Cerebellar cortex (tissue), 1 donor: ENCODE measurements at regions not wholly inside any gene's neighbourhood (a gene's known extent, or its start where the extent isn't known, plus 50 kb on each side); places are given as distances from the start of the nearest gene placed in this dataset.

Experiments
- DNase-seq: peaks from one replicate; pipeline ENCODE4 v3.0.0-alpha.2; 2015; ENCODE audit warnings: low spot score

DNA sequence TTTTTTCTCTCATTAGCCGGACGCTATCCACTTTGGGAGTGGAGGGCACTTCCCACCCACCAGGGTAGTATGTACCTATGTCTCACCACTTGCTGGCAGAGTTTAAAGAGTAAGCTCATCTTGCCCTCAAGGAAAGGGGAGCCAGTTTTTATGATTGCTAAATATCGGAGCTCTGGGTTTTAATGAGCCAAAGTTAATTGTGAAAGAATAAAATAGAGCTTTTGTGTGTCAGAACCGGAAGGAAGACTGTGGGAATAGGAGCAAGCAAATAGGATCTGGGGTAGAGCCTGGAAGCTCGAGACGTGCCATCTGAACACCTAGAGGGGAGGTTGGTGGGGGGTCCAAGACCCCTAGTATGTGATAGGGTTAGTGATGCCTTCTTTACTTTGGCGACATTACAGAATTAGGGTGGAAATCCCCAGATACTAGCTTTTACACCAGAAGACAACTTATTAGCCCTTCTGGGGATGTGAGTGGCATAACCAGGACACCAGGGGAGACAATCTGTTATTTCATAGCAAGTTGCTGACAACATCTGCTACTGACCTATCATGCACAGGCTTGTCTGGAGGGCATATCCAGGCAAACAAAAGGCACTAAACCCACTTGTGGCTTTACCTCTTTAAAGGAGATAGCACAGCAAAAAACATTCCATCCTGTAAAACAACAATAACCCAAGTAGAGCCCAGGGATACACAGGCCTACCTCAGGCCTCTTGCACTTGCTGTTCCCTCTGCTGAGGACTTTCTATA, 333.8 kb downstream of the ZNF621 start:
- no peak for DNase-seq

DNA sequence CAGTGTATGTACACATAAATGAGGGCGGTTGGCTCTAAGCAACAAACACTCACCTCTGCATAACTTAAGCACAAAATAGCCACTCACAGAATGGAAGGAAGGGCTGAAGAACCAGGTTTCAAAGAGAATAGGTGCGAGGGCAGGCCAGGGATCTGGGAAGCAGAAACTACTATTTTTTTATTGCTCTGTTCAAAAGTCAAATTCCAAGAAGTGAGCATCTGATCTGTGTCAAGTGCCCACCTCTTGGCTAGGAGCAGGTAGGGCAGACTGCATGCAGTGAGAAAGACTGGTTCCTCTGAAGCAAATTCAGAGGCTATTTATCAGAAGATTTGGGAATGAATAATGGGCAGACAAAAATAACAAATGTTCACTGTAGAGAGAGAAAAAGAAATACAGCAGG, 336.4 kb upstream of the CTNNB1 start:
- DNase-seq = no peak

DNA sequence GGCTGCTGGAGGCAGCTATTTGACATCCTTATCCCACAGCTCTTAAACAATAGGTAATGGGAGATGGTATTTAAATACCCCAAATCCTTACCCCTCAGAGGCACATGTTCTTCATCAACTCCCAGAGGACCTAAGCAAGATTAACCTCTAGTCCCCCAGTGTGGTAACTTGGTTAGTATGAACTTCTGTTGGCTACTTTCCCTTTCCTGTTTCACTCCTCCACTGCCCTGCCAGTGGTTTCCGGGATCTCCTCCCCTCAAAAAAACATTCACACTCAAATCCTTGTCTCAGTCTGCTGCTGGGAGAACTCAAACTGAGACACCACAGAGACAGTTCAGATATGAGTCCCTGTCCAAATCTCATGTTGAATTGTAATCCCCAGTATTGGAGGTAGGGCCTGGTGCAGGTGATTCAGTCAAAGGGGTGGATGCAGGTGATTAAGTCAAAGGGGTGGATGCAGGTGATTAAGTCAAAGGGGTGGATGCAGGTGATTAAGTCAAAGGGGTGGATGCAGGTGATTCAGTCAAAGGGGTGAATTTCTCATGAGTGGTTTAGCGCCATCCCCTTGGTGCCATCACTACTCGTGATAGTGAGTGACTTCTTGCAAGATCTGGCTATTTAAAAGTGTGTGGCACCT, 335.0 kb upstream of the CTNNB1 start:
- DNase-seq = no peak

DNA sequence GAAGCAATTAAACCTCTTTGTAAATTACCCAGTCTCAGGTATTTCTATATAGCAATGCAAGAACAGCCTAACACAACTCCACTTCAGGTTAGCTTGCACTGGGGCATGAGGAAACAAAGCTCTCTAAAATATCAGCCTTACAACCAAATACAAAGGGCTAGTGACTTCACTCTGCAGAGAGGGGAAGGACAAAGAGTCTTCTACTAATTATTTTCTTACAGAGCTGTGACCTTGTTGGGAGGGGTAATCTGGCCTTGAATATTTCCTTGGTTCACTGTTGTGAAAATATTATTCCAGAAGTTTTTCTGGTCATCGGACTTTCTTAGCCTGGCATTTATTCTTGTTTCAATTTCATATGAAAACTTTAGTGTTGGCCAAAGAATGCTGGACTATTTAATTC, 334.4 kb upstream of the CTNNB1 start:
- no peak for DNase-seq

DNA sequence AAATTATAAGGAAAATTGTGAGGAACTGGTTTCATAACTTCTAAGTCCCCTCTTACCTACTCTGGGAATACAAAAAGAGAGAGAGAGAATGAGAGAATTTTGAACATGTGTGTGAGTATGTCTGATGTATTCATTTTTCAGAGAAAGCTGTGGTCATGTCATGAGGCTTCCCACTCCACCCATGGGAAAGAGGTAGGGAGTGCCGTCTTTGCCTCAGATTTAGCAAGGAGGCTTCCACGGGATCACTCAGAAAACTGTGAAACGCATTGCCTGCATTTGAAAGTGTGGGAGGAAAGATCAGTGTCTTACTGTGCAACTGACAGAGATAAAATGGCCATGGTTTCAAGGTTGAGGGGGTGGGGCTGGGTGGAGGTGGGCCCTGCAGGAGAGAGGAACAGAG, 331.5 kb upstream of the CTNNB1 start:
- no peak for DNase-seq

DNA sequence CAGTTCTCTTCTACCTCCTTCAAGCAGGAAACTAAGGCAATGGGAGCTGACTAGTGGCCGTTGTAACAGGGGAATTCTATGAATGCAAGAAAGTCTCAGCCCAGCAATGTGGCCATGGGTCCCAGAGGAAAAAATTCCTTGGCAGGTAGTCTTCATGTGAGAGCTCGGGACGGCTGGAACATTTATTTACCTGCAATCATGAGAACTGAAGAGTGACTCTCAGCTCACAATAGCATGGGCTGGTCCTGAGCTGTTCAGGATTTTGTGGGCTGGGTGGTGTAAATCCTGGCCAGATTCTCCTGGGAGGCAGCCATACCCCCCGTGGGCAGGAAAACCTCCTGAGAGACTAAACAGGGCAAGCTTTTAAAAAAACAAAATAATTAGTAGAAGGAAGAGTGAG, 330.3 kb upstream of the CTNNB1 start:
- no peak for DNase-seq

DNA sequence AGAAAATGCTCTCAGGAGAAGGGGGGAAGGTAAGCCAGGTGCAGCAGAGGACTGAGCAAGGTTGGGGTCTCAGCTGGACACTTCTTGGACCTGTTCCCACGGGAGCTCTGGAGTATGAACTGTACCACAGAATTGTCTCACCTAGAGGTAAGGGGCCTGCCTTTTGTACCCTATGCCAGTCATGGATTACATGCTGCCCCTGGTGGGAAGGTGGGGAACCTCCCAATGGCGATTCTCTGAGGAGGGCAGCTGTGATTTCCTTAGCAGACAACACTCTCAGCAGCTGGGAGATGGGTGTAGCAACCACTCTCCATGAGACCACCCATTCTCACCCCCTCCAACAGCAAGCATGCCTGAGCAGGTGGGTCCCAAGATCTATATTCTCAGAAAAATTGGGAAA, 329.4 kb upstream of the CTNNB1 start:
- DNase-seq = no peak

DNA sequence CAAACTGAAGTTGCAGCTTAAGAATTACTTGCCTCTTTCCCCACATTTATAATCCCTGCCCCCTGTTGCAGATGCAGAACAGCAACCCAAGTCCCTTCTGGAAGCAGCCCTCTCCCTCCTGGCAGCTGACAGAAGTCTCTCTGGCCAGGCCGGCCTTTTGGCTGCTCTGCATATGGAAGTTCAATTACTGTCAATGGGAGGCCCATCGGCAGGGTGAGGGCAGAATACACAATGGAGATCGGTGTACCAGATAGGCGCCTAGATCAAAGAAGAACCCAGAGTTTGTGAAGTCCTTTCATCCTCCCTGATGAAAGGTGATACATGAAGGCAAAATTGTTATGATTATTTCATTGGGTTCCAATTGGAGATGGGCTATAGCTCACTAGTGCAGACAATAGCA, 327.9 kb upstream of the CTNNB1 start:
- DNase-seq = no peak

DNA sequence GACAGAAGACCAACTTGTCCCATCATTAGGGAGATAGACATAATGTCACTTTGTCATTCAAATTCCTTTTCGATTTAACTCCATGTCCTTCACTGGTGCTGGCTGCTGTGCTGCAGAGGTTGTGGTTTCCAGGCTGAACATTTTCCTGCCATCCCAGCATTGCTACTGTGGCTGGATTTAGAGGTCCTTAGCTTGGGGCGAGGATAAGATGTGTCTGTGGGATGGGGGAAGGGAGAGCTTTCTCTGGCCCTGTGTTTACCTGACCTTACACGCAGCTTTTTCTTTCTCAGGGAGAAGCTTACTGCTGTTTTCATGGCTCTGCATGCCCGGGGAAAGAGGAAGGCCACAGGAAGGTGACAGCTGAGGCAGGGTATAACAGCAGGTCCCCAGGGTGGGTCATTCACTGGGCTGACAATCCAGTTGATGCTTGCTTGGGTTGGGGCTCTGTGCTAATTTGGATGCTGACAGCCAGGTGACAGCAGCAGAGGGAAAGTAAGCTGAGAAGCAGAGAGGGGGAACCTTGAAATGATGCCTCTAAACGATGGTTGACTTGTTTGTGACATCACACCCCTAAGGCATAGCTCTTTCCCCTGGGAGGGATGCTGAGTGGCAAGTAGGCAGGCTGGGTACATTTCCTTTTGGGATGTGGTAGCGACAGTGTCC, 326.9 kb upstream of the CTNNB1 start:
- DNase-seq = no peak

DNA sequence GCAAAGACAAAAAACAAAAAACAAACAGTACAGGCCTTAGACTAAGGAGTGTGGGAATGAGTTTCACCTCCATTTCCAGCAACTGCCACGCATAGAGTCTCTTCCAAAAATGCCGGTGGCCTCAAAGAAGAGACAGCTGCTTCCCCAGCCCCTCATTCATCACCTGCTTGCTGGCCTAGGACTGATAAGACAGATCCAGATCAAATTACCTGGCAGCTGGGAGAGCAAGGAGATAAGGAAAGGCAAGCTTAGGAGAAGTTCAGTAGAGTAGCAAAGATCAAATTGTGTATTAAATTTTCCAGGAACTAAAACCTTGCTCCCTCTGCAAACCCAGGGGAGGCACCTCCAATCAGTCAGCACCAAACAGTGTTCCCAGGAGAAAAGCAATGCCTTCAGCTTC, 325.8 kb upstream of the CTNNB1 start:
- DNase-seq = no peak

DNA sequence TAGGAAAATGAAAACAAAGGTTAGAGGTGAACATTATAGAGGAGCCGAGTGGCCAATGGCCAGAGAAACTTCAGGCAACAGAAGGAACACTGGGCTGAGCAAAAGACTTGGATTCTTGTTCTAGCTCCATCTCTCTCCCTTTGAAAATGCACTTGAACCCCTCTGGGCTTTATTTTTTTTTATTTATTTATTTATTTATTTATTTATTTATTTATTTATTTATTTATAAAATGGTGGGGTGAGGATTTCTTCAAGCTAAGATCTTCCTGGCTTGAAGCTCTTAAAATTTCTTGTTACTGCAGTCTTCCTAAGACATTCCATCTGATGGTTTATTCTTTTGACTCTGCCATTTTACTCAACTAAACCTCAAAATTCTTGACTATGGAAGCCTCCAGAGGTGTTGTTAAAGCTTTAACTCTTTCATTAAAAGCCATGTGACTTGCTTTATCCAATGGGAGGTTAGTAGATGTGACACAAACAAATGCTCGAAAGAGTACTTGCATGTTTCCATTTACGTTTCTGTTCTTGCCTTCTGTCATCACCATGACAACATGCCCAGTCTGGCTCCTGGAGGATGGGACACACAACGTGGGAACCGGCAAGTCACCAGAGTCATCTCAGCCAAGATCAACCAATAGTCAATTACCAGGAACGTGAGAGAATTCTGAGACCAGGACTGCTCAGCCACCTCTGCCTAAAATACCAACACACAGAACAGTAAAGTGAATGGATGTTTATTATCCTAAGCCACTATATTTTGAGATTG, 325.2 kb upstream of the CTNNB1 start:
- DNase-seq = no peak

DNA sequence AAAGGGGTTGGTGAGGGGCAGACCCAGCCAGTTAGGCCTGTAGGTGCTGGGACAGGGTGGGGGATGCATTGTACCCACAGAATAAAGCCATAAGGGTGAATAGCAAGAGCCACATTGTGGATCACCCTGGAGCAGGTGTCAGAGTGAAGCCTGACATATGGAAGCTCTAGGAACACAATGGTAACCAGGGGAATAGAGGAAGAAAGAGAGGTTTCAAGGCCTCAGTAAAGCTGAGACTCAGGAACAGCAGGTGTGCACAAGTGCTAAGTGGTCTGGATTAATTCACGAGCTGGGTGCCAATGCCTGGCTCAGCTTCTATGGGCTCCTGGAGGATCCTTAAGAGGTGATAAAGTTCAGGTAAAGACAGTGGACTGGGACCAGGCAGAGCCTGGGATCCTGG, 323.7 kb upstream of the CTNNB1 start:
- DNase-seq = peak; percentile 46

DNA sequence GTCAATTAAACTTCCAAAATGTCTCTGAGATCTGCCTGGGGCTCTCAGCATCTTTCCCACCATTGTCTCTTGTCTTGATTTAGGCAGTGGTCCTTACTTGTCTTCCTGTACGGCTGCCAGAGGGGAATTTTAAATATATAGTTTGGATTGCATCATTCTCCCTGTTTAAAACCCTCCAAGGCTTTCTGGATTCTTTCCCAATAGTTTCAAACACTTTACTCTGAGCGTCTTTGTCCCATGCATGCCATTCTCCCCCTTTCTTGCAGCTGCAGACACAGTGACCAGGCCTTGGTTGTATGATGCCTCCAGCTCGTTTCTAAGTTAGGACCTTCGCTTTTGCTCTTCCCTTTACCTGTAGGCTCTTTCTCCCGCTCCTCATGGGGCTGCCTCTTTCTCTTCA, 323.3 kb upstream of the CTNNB1 start:
- DNase-seq = no peak

DNA sequence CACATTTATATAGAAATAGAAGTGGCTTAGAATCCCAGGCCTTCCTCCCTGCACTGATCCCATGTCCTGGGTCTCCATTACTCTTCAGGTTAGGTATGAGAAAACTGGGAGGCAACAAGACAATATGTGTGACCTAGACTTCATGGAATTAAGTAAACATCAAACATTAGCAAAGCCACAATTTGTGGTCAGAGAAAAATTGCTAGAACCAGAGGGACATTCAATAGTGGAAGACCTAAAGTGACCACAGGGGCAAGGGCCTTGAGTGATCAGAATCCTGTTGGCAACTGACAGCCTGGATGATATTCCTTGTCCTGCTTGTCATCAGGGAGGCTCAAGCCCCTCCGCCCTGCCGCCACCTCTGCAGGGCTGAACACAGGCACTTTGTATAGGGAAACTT, 322.8 kb upstream of the CTNNB1 start:
- DNase-seq = no peak

DNA sequence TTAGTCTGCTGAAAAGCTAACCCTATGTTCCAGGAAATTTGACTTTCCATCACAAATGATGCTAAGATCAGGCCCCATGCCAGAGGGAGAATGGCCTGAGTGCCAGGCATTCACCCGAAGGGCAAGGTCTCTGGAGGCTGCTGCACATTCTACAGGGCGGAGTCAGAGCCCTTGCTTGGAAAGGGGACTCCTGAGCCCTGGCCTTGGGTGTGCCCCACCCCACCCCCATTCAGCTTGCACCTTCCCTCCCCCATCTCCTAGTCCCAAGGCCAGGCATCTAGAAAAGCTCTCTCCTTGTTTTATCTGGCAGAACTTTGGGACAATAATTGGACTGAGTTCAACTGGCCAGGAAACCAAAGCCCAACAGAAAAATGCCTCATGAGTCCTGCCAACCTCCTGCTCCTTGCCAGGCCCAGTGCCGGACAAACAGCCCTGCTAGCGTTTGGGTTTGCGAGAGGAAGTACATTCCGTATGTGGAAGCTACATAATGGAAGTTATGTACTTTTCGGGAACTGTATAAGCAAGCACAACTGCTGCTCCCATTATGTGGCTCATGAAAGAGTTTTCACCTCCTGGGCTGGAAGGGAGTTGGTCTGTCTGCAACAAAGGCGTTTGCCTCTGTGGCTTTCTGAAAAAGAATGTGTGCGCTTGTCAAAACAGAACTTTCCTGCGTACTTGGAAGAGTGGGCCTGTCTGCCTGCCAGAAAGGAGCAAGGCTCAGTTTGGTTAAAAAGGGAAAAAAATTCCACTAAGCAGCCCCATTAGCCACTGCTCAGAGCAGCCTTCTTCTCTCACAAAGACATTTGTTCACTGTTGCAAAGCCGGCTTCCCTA, 321.5 kb upstream of the CTNNB1 start:
- peak; percentile 85 for DNase-seq

DNA sequence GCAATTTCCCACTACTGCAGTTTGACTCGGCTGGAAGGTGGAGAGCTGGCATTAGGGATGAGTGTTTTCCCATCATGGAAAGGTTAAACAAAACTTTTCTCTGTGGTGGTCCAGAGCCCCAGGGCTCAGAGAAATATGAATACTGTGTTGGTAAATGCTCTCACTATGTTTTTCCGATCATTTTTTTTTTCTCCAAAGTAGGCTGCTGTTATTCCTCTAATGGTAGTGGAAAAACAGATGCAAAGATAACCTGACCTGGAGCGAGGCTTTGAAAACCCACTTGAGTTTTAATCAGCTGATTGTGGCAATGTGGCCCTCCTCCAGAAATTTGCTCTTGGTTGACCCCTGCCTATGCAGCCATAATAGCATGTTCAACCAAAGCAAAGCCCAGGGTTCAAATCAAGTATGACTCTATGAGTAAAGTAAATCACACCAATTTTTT, 320.8 kb upstream of the CTNNB1 start:
- no peak for DNase-seq

DNA sequence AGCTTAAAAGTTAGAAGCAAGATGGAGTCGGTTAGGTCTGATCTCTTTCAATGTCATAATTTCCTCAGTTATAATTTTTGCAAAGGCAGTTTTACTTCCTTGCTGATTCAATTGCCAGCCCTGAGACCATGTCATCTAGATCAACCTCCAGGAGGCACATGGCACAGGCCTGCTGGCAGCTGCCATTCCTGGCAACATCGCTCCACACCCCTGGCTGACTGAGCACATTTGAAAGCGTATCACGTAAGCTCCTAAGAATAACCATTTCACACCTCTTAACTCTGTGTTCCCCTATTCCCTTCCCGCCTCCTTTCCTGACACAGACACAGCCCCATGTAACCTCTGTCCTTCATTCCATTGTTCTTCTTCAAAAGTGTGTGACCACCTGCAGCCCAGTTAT, 313.9 kb upstream of the CTNNB1 start:
- peak; percentile 82 for DNase-seq

DNA sequence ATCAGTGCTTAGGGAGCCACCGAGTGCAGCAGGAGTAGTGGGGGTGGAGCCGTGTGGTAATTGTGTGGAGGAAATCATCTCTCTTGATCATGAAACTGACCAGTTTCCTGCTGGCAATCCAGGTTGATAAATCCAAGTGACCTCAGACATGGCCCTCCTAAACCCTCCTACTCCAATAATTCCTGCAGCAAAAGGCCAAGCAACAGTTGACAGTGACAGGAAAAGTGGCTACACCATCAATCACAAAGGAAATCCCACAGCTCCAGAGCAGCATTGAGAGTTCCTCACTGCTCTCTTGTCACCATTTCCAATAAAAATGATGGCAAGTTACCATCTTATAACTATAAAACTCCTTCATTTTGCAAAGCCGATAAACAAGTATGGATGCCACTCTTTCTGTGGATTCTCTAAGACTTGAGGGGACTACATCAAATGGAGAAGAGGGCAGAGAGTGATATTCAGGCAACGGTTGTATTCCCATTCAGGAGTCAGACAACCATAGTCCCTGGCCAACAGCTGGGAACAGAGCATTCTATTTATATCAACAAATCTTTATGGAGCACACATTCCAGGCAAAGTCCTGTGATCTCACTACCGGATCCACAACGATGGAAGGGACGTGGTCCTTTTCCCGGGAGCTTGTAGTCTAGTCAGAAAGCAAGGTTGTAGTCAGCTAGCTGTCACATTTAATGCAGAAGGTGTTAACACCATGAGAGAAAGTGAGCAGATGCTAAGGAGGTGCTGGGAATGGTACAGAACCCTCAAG, 312.5 kb upstream of the CTNNB1 start:
- no peak for DNase-seq

DNA sequence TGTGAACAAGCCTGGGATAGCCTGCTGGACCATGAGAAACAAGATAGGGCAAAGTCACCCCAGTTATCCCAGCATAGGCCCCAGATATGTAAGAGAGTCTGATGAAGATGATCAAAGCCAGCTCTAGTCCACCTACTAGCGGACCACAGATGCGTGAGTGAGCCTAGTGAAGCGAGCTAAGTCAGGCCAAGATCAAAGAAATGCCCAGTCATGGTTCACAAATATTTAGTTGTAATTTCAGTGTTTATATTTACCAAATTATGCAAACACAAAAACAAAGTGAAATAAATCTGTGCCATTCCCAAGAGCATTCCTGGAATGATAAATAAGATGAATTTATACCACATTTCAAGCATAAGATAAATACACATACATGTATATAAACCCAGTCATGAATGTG, 308.1 kb upstream of the CTNNB1 start:
- DNase-seq = no peak

DNA sequence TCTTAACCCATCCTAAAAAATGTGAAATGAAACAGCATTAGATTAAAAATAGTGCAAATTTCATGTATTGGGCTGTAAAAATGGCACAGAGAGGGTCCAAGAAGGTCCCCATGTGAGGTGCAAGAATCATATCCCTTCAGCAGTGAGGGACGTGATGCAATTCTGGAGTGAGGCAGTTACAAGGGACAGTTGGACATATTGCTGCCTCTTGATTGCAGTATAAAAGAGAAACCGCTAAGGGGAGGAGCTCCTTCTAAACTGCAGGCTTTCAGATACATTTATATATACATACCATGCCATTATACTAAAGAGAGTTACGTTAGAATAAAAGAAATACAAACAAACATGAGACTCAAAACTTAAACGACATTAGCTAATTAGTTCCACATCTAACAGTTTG, 304.2 kb upstream of the CTNNB1 start:
- DNase-seq = no peak

DNA sequence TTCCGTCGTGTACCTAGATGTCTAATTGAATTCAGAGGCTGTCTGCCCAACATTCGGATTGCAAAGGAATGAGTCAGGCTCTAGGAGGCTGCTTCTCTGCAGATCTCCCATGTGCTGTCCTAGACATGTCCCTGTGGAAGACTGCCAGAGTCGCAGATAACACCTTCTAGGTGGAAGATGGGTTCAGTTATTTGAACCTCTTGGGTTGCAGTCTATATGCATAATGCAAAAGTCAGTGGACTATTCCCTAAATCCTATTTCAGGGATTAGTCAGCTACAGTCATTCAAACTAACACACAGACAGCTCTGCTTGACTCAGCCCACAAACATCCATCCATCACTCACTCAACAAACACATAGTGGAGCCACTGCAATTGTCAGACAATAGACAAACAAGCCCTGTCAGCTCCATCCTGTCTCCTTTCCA, 300.0 kb upstream of the CTNNB1 start:
- no peak for DNase-seq
